Activated T-cell treated with anti-CD3 and anti-CD28 coated beads, Interleukin-2, amount 50 U/mL, for 72 hours (primary cell): ENCODE measurements at regions not wholly inside any gene's neighbourhood (a gene's known extent, or its start where the extent isn't known, plus 50 kb on each side); places are given as distances from the start of the nearest gene placed in this dataset.
"Not testable (repeated sequence)": the region's sequence is repeated elsewhere in the genome, so short reads cannot be mapped to it uniquely, and the experiment has no call there.

ENCODE experiments used
- ATAC-seq, 2 donors: fragments of 150-1000 bp; cut with Tn5 transposase; replicated peaks in 1 of 2; 2 replicates each; pipeline ENCODE4 v1.10.0; 2021; ENCODE audit warnings: moderate library complexity in 2 of 2, mild to moderate bottlenecking in 1 of 2
- DNase-seq, 2 donors: peaks; one replicate each; pipeline ENCODE4 v3.0.0; 2021 to 2022; ENCODE audit warnings: mixed read lengths in 1 of 2
- H3K27ac Mint-ChIP-seq: one replicate; pipeline ENCODE4 v1.8.0; 2022; ENCODE audit warnings: mild to moderate bottlenecking, moderate library complexity, mixed read lengths
- H3K27me3 Mint-ChIP-seq: one replicate; pipeline ENCODE4 v1.8.0; 2022; ENCODE audit warnings: low read depth, mixed read lengths
- H3K36me3 Mint-ChIP-seq, 2 donors: one replicate each; pipeline ENCODE4 v1.8.0; 2022; ENCODE audit warnings: mixed read lengths in 2 of 2, mild to moderate bottlenecking in 1 of 2; ENCODE audit not compliant: insufficient read depth in 2 of 2
- H3K4me1 Mint-ChIP-seq: one replicate; pipeline ENCODE4 v1.8.0; 2022; ENCODE audit warnings: low read depth, mixed read lengths
- H3K4me3 Mint-ChIP-seq, 2 donors: one replicate each; pipeline ENCODE4 v1.8.0; 2022; ENCODE audit warnings: mild to moderate bottlenecking in 2 of 2, mixed read lengths in 2 of 2, moderate library complexity in 2 of 2
- H3K9me3 Mint-ChIP-seq, 2 donors: one replicate each; pipeline ENCODE4 v1.8.0; 2022; ENCODE audit warnings: mixed read lengths in 2 of 2

DNA sequence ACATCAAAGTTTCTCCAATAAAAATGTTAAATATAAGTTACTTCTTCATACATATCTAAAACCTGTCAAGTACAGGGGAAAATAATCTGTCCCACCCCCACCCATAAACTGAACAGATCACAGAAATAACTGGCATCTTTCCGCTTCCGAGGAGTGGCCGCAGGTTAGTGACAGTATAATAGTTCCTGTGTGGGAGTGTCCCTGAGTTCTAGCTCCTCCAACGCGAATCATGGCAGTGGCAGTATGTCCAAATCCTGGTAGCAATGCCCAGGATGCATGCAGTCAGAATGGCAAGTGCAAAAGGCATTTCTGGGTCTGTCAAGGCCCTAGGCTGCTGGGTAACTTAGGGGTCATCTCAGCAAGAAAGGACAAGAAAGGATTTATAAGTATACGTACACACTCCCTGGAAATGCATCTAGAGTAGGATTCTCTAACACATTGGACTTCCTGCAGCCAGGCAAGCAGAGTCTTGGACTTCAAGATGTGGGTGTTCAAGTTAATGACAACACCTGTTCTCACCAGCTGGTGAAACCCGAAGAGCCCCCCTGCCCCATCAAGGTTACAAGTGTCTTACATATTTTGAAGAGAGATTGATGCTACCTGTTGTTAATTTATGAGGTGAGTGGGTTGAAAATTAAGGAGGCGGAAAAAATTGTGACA lies 94.4 kb upstream of the COL1A2 start:
- no peak for ATAC-seq
- H3K4me3 Mint-ChIP-seq = no peak overlapping the region
- no peak overlapping the region for H3K27ac Mint-ChIP-seq

GRCh38 chr7:94301024-94301586 lies 93.6 kb upstream of the COL1A2 start:
- no peak for ATAC-seq
- no peak for DNase-seq
- Mint-ChIP-seq H3K27ac (no peak overlapping the region), H3K4me1 (no peaks in the 10 kb centered on the region), H3K9me3 (peaks cover 3% of the 10 kb centered on the region in 2 donors), H3K4me3 (no peak overlapping the region), H3K36me3 (no peaks in the 10 kb centered on the region), H3K27me3 (peaks cover 18% of the 10 kb centered on the region)

More for the DNA sequence above, 94.4 kb upstream of the COL1A2 start:
- no peak for DNase-seq
- Mint-ChIP-seq H3K4me1 (no peaks in the 10 kb centered on the region), H3K27me3 (peaks cover 18% of the 10 kb centered on the region), H3K9me3 (peaks cover 3% of the 10 kb centered on the region in 2 donors), H3K36me3 (no peaks in the 10 kb centered on the region)

DNA sequence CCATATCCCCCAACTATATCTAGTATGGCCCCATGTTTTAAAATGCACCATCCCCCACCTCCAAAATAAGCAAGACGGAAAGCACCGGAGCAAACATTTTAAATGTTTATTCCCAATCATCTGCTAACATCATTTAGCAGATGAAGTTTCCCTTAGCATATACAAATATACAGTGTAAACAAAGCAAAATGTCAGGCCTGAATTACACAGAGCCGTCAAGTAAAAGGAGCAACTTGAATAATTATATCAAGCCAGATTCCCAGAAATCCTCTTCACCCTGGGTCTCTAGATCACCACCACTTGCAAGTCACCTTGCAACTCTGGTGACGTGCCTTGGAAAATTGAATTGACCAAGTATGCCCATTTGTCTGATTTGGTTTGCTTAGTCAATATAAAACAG lies 91.6 kb upstream of the COL1A2 start:
- Mint-ChIP-seq H3K9me3 (peaks cover 3 to 5% of the 10 kb centered on the region in 2 donors), H3K4me1 (no peaks in the 10 kb centered on the region), H3K27me3 (peaks cover 18% of the 10 kb centered on the region), H3K36me3 (no peaks in the 10 kb centered on the region), H3K4me3 (no peak overlapping the region), H3K27ac (no peak overlapping the region)
- ATAC-seq (no peak), DNase-seq (no peak)

DNA sequence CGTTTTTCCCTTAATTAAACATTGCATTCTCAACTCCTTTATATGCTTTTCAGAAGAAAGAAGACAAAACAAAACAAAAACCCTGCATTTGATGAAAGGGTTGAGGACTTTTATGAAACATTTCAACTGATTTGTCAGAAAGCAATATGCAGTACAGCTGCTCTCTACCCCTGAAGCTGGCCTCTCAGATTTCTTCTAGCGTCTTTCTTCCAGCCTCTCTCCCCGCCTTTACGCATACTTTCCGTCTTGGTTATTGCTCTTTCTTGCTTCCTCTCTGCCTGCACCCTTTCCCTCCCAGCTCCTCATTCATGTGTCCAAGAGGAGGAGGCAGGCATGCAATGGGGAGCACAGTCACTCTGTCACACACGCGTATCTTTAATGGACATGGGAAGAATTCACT lies 91.0 kb upstream of the COL1A2 start:
- Mint-ChIP-seq H3K4me3 (no peak overlapping the region), H3K9me3 (peaks cover 5% of the 10 kb centered on the region in 2 donors), H3K27me3 (peaks cover 15% of the 10 kb centered on the region), H3K4me1 (no peaks in the 10 kb centered on the region), H3K27ac (no peak overlapping the region), H3K36me3 (no peaks in the 10 kb centered on the region)
- ATAC-seq = no peak
- no peak for DNase-seq

GRCh38 chr7:94304878-94305277 lies 89.8 kb upstream of the COL1A2 start:
- peaks cover 16% of the 10 kb centered on the region for H3K27me3 Mint-ChIP-seq
- ATAC-seq (no peak), DNase-seq (no peak)
- H3K9me3 Mint-ChIP-seq = peaks cover 5% of the 10 kb centered on the region in 2 donors
- no peak overlapping the region for H3K27ac Mint-ChIP-seq
- H3K4me3 Mint-ChIP-seq = no peak overlapping the region
- H3K4me1 Mint-ChIP-seq = no peaks in the 10 kb centered on the region
- peaks cover 0 to 2% of the 10 kb centered on the region in 2 donors for H3K36me3 Mint-ChIP-seq

GRCh38 chr7:94305836-94306235 lies 88.9 kb upstream of the COL1A2 start:
- no peak for ATAC-seq
- DNase-seq = no peak
- H3K27me3 Mint-ChIP-seq = peaks cover 18% of the 10 kb centered on the region
- H3K27ac Mint-ChIP-seq = no peak overlapping the region
- no peaks in the 10 kb centered on the region for H3K4me1 Mint-ChIP-seq
- H3K36me3 Mint-ChIP-seq = peaks cover 0 to 3% of the 10 kb centered on the region in 2 donors
- peaks cover 5% of the 10 kb centered on the region in 2 donors for H3K9me3 Mint-ChIP-seq
- no peak overlapping the region for H3K4me3 Mint-ChIP-seq

- Mint-ChIP-seq H3K27me3 (peaks cover 18% of the 10 kb centered on the region), H3K4me3 (no peak overlapping the region), H3K27ac (no peak overlapping the region), H3K36me3 (peaks cover 0 to 3% of the 10 kb centered on the region in 2 donors), H3K4me1 (no peaks in the 10 kb centered on the region), H3K9me3 (peaks cover 5% of the 10 kb centered on the region in 2 donors)
- no peak for ATAC-seq
- DNase-seq = no peak
These were observed 87.2 kb upstream of the COL1A2 start for GRCh38 chr7:94307399-94308048.

DNA sequence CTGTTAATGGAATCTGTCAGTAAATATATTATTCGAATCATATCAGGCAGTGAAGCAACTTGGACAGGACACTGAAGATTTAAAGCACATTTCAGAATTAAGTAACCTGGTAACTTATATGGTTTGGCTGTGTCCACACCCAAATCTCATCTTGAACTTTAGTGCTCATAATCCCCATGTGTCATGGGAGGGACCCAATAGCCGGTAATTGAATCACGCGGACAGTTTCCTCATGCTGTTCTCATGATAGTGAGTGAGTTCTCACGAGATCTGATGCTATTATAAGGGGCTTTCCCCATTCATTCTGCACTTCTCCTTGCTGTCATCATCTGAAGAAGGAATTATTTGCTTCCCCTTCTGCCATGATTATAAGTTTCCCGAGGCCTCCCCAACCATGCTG lies 83.2 kb upstream of the COL1A2 start:
- H3K27me3 Mint-ChIP-seq = peaks cover 7% of the 10 kb centered on the region
- peaks cover 0 to 3% of the 10 kb centered on the region in 2 donors for H3K36me3 Mint-ChIP-seq
- no peak overlapping the region for H3K27ac Mint-ChIP-seq
- no peaks in the 10 kb centered on the region for H3K4me1 Mint-ChIP-seq
- peaks cover 2% of the 10 kb centered on the region in 2 donors for H3K9me3 Mint-ChIP-seq
- no peak overlapping the region for H3K4me3 Mint-ChIP-seq
- ATAC-seq (no peak), DNase-seq (no peak)

- Mint-ChIP-seq H3K27ac (no peak overlapping the region), H3K27me3 (peaks cover 13% of the 10 kb centered on the region), H3K36me3 (peaks cover 0 to 3% of the 10 kb centered on the region in 2 donors), H3K9me3 (peaks cover 0 to 6% of the 10 kb centered on the region in 2 donors), H3K4me3 (no peak overlapping the region), H3K4me1 (no peaks in the 10 kb centered on the region)
- ATAC-seq (no peak), DNase-seq (no peak)
These were observed 80.8 kb upstream of the COL1A2 start for GRCh38 chr7:94313926-94314325.

GRCh38 chr7:94314413-94315410 lies 80.0 kb upstream of the COL1A2 start:
- peaks cover 10% of the 10 kb centered on the region for H3K27me3 Mint-ChIP-seq
- DNase-seq (no peak), ATAC-seq (no peak)
- H3K27ac Mint-ChIP-seq = no peak overlapping the region
- no peak overlapping the region for H3K4me3 Mint-ChIP-seq
- H3K36me3 Mint-ChIP-seq = peaks cover 0 to 3% of the 10 kb centered on the region in 2 donors
- H3K9me3 Mint-ChIP-seq = peaks cover 0 to 9% of the 10 kb centered on the region in 2 donors
- no peaks in the 10 kb centered on the region for H3K4me1 Mint-ChIP-seq

- not testable (repeated sequence) for ATAC-seq, H3K27me3 Mint-ChIP-seq, H3K27ac Mint-ChIP-seq, H3K4me1 Mint-ChIP-seq, H3K4me3 Mint-ChIP-seq, H3K36me3 Mint-ChIP-seq, DNase-seq
- H3K9me3 Mint-ChIP-seq = peaks cover 5 to 14% of the 10 kb centered on the region in 2 donors
These were observed 73.6 kb upstream of the COL1A2 start for GRCh38 chr7:94321138-94321537.

- Mint-ChIP-seq H3K4me1 (no peaks in the 10 kb centered on the region), H3K9me3 (peaks cover 8 to 12% of the 10 kb centered on the region in 2 donors), H3K27ac (no peak overlapping the region), H3K4me3 (no peak overlapping the region), H3K36me3 (peaks cover 2 to 5% of the 10 kb centered on the region in 2 donors), H3K27me3 (no peaks in the 10 kb centered on the region)
- DNase-seq (no peak), ATAC-seq (no peak)
These were observed 70.9 kb upstream of the COL1A2 start for GRCh38 chr7:94323844-94324243.
